OCI-LY7 (cell line): ENCODE measurements at regions not wholly inside any gene's neighbourhood (a gene's known extent, or its start where the extent isn't known, plus 50 kb on each side); places are given as distances from the start of the nearest gene placed in this dataset.
"Not testable (repeated sequence)": the region's sequence is repeated elsewhere in the genome, so short reads cannot be mapped to it uniquely, and the experiment has no call there.

Experiments
- BruUV-seq: library from RNA; stranded (reverse); fragments of 400-500 nt; replicated peaks from 2 replicates; lab custom pipeline; 2021; lab: Mats Ljungman, UMichigan
- CTCF ChIA-PET: fragments of 300-600 bp; sonication (Branson Sonifier 250); formaldehyde crosslinking; loops from one replicate; lab custom pipeline; 2022; ENCODE audit warnings: antibody characterized with exemption; ENCODE audit not compliant: unreplicated experiment; lab: Charles Lee
- POLR2A ChIA-PET: fragments of 300-600 bp; sonication (Branson Sonifier 250); formaldehyde crosslinking; loops from one replicate; lab custom pipeline; 2022; ENCODE audit warnings: antibody characterized with exemption; lab: Charles Lee
- DNase-seq: peaks from one replicate; pipeline ENCODE4 v3.0.0-alpha.2; 2015; ENCODE audit warnings: low spot score
- H2AFZ ChIP-seq: fragments of 200-600 bp; sonication (generic), shearing (Covaris generic); 2 replicates; pipeline ENCODE4 v1.6.1; 2014; ENCODE audit warnings: mild to moderate bottlenecking, antibody characterized with exemption, low read length, moderate library complexity
- H3K27ac ChIP-seq: fragments of 200-600 bp; sonication (generic); 2 replicates; pipeline ENCODE4 v1.5.1; 2014; ENCODE audit warnings: mixed run types, low read depth, mild to moderate bottlenecking, moderate library complexity, low read length, inconsistent platforms; ENCODE audit not compliant: poor library complexity, severe bottlenecking
- H3K36me3 ChIP-seq: fragments of 200-600 bp; sonication (generic); 2 replicates; pipeline ENCODE4 v1.6.1; 2014; ENCODE audit warnings: mild to moderate bottlenecking, antibody characterized with exemption, low read length, moderate library complexity, mixed read lengths; ENCODE audit not compliant: insufficient read depth
- H3K4me1 ChIP-seq: fragments of 200-600 bp; sonication (generic); 2 replicates; pipeline ENCODE4 v1.5.1; 2014; ENCODE audit warnings: mild to moderate bottlenecking, low read length; ENCODE audit not compliant: insufficient read depth, poor library complexity, severe bottlenecking
- H3K4me2 ChIP-seq: fragments of 200-600 bp; sonication (generic); 2 replicates; pipeline ENCODE4 v1.6.1; 2014; ENCODE audit warnings: mild to moderate bottlenecking, low read length
- H3K4me3 ChIP-seq: fragments of 200-600 bp; sonication (generic); 2 replicates; pipeline ENCODE4 v1.5.1; 2014; ENCODE audit warnings: mild to moderate bottlenecking, low read depth, low read length; ENCODE audit not compliant: poor library complexity, severe bottlenecking
- H3K79me2 ChIP-seq: fragments of 200-600 bp; sonication (generic); 2 replicates; pipeline ENCODE4 v1.6.1; 2016; ENCODE audit warnings: low read depth, mild to moderate bottlenecking, low read length, moderate library complexity, mixed read lengths; ENCODE audit not compliant: insufficient read depth
- H3K9me2 ChIP-seq: fragments of 200-600 bp; sonication (generic); 2 replicates; pipeline ENCODE4 v1.6.1; 2016; ENCODE audit warnings: mild to moderate bottlenecking, low read length, mixed read lengths; ENCODE audit not compliant: insufficient read depth
- H3K9me3 ChIP-seq: fragments of 200-600 bp; sonication (generic); 2 replicates; pipeline ENCODE4 v1.6.1; 2014; ENCODE audit warnings: mild to moderate bottlenecking, mixed run types, low read length, mixed read lengths
- H4K20me1 ChIP-seq: fragments of 200-600 bp; sonication (generic); 2 replicates; pipeline ENCODE4 v1.6.1; 2014; ENCODE audit warnings: mild to moderate bottlenecking, antibody characterized with exemption, low read length, moderate library complexity, mixed read lengths; ENCODE audit not compliant: insufficient read depth
- CTCF ChIP-seq: fragments of 200-600 bp; sonication (generic); conservative IDR thresholded peaks from 2 replicates; pipeline ENCODE4 v1.5.1; 2014; ENCODE audit warnings: mild to moderate bottlenecking, antibody characterized with exemption, low read length, moderate library complexity, mixed read lengths
- EZH2phosphoT487 ChIP-seq: fragments of 200-600 bp; sonication (generic); IDR thresholded peaks from 2 replicates; pipeline ENCODE4 v1.6.1; 2018; ENCODE audit warnings: low read depth, borderline replicate concordance, mild to moderate bottlenecking, mixed run types, antibody characterized with exemption, low read length, moderate library complexity, mixed read lengths
- intact Hi-C: fragments of 100-400 bp; cut with micrococcal nuclease; formaldehyde crosslinking; loops from one replicate; pipeline ENCODE4 v1.10.0; 2022; ENCODE audit not compliant: unreplicated experiment

GRCh38 chr14:105711841-105712460 is 185.6 kb downstream of the TMEM121 start:
- DNase-seq: no peak
- no peaks in the 10 kb centered on the region for H3K9me2 ChIP-seq
- H3K79me2 ChIP-seq: no peaks in the 10 kb centered on the region
- no peaks in the 10 kb centered on the region for H3K9me3 ChIP-seq
- H3K36me3 ChIP-seq: no peaks in the 10 kb centered on the region
- ChIA-PET CTCF (interaction anchor here (0.6 to 1.2 kb wide), 5 partner anchors 20 to 606 kb away, joined by 3 to 13 read pairs (median 4); no protein-coding TSS in a partner anchor), POLR2A (interaction anchor here (0.9 kb wide), 1 partner anchor 109 kb away, joined by 4 read pairs; no protein-coding TSS in a partner anchor)
- H2AFZ ChIP-seq: no peak overlapping the region
- no peak for TF ChIP-seq CTCF
- no peak for TF ChIP-seq EZH2phosphoT487
- H3K4me1 ChIP-seq: peaks cover 12% of the 10 kb centered on the region
- H3K4me2 ChIP-seq: no peak overlapping the region
- no peak overlapping the region for H3K4me3 ChIP-seq
- intact Hi-C loops: no loop called here
- H3K27ac ChIP-seq: no peak overlapping the region
- no TSS peak for BruUV-seq
- H4K20me1 ChIP-seq: no peaks in the 10 kb centered on the region

- H3K79me2 ChIP-seq, H3K36me3 ChIP-seq, H3K4me2 ChIP-seq, DNase-seq, H3K9me3 ChIP-seq, H3K9me2 ChIP-seq, BruUV-seq, H3K27ac ChIP-seq, H2AFZ ChIP-seq, H3K4me3 ChIP-seq, POLR2A ChIA-PET, intact Hi-C loops, H4K20me1 ChIP-seq: not testable (repeated sequence)
- peaks cover 11% of the 10 kb centered on the region for H3K4me1 ChIP-seq
- CTCF ChIA-PET: interaction anchor here (1.2 kb wide), 1 partner anchor 606 kb away, joined by 4 read pairs; no protein-coding TSS in a partner anchor
These were observed 186.3 kb downstream of the TMEM121 start for GRCh38 chr14:105712670-105713069.

- H3K9me3 ChIP-seq, POLR2A ChIA-PET, CTCF ChIA-PET, H2AFZ ChIP-seq, intact Hi-C loops, H3K79me2 ChIP-seq, H3K27ac ChIP-seq, H3K9me2 ChIP-seq, DNase-seq, H3K36me3 ChIP-seq, H4K20me1 ChIP-seq, H3K4me3 ChIP-seq, H3K4me2 ChIP-seq, BruUV-seq: not testable (repeated sequence)
- H3K4me1 ChIP-seq: peaks cover 11% of the 10 kb centered on the region
These were observed 186.8 kb downstream of the TMEM121 start for GRCh38 chr14:105713160-105713559.

- H3K27ac ChIP-seq, H3K9me3 ChIP-seq, H3K9me2 ChIP-seq, CTCF ChIA-PET, H3K4me3 ChIP-seq, POLR2A ChIA-PET, intact Hi-C loops, H3K36me3 ChIP-seq, H4K20me1 ChIP-seq, H3K4me2 ChIP-seq, BruUV-seq, H2AFZ ChIP-seq, H3K79me2 ChIP-seq, H3K4me1 ChIP-seq, DNase-seq: not testable (repeated sequence)
These were observed 187.5 kb downstream of the TMEM121 start for GRCh38 chr14:105713836-105714235.

- H3K9me3 ChIP-seq, DNase-seq, H3K9me2 ChIP-seq, CTCF ChIA-PET, H4K20me1 ChIP-seq, H3K4me1 ChIP-seq, POLR2A ChIA-PET, H2AFZ ChIP-seq, intact Hi-C loops, BruUV-seq, H3K4me3 ChIP-seq, H3K27ac ChIP-seq, H3K4me2 ChIP-seq, H3K79me2 ChIP-seq, H3K36me3 ChIP-seq: not testable (repeated sequence)
These were observed 192.4 kb downstream of the TMEM121 start for GRCh38 chr14:105718787-105719186.

- CTCF ChIA-PET, BruUV-seq, H3K4me1 ChIP-seq, H2AFZ ChIP-seq, DNase-seq, H3K27ac ChIP-seq, H3K4me3 ChIP-seq, H3K79me2 ChIP-seq, H4K20me1 ChIP-seq, H3K36me3 ChIP-seq, H3K4me2 ChIP-seq, intact Hi-C loops, POLR2A ChIA-PET, H3K9me2 ChIP-seq, H3K9me3 ChIP-seq: not testable (repeated sequence)
These were observed 193.7 kb downstream of the TMEM121 start for GRCh38 chr14:105720106-105720505.
